HFF-Myc (cell line): ENCODE measurements at regions not wholly inside any gene's neighbourhood (a gene's known extent, or its start where the extent isn't known, plus 50 kb on each side); places are given as distances from the start of the nearest gene placed in this dataset.

Experiments
- DNase-seq: peaks from one replicate; pipeline ENCODE4 v3.0.0-alpha.2; 2011; ENCODE audit warnings: low read depth; ENCODE audit errors: extremely low read depth
- H3K4me3 ChIP-seq: replicated peaks from 2 replicates; pipeline ENCODE4 v1.5.1; 2011; ENCODE audit warnings: low read depth, mild to moderate bottlenecking, control low read depth, low read length
- TF ChIP-seq, protein P1 (sequence below): IDR thresholded peaks from 2 replicates; pipeline ENCODE4 v1.5.1; 2012; ENCODE audit warnings: mild to moderate bottlenecking, low read depth, low read length, control low read depth; ENCODE audit errors: missing control alignments

GRCh38 chr4:100953616-100954015 is 393.7 kb downstream of the PPP3CA start:
- TF ChIP-seq, protein P1, sequence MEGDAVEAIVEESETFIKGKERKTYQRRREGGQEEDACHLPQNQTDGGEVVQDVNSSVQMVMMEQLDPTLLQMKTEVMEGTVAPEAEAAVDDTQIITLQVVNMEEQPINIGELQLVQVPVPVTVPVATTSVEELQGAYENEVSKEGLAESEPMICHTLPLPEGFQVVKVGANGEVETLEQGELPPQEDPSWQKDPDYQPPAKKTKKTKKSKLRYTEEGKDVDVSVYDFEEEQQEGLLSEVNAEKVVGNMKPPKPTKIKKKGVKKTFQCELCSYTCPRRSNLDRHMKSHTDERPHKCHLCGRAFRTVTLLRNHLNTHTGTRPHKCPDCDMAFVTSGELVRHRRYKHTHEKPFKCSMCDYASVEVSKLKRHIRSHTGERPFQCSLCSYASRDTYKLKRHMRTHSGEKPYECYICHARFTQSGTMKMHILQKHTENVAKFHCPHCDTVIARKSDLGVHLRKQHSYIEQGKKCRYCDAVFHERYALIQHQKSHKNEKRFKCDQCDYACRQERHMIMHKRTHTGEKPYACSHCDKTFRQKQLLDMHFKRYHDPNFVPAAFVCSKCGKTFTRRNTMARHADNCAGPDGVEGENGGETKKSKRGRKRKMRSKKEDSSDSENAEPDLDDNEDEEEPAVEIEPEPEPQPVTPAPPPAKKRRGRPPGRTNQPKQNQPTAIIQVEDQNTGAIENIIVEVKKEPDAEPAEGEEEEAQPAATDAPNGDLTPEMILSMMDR, result no peak
- H3K4me3 ChIP-seq, result no peak overlapping the region
- no peak for DNase-seq

GRCh38 chr4:100952590-100952989 is 394.7 kb downstream of the PPP3CA start:
- H3K4me3 ChIP-seq, result no peak overlapping the region
- no peak for DNase-seq
- TF ChIP-seq, protein P1, result no peak

- no peak for DNase-seq
- H3K4me3 ChIP-seq, result no peak overlapping the region
- TF ChIP-seq, protein P1, result no peak
Observed at GRCh38 chr4:100949350-100949935, 397.9 kb downstream of the PPP3CA start.

- no peak for DNase-seq
- H3K4me3 ChIP-seq, result no peak overlapping the region
- TF ChIP-seq, protein P1, result no peak
Observed at GRCh38 chr4:100948911-100949310, 398.4 kb downstream of the PPP3CA start.

DNA sequence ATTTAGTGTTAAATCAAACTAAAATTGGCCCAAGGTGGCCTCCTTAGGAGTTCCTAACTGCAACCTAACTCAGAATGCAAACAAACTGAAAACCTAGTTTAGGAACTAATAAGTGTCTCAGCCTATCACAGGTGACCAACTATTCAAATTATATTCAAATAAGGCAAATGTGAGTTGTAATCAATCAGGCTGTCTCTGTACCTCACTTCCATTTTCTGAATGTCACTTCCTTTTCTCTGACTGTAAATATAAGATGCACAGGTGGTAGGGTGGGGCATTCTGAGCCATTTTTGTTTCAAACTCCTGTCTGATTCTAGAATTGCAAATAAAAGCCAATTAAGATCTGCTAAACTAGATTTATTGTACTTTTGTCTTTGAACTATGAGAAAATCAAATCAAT is 401.5 kb downstream of the PPP3CA start:
- no peak for DNase-seq
- no peak overlapping the region for H3K4me3 ChIP-seq
- TF ChIP-seq, protein P1, result no peak

GRCh38 chr4:100938698-100939097 is 408.6 kb downstream of the PPP3CA start:
- H3K4me3 ChIP-seq, result no peak overlapping the region
- DNase-seq, result no peak
- TF ChIP-seq, protein P1, result no peak
